HCT116 (cell line): ENCODE measurements at regions not wholly inside any gene's neighbourhood (a gene's known extent, or its start where the extent isn't known, plus 50 kb on each side); places are given as distances from the start of the nearest gene placed in this dataset.
A peak's percentile ranks its signal among the peaks of the same experiment; 100 is the strongest.
"Not testable (repeated sequence)": the region's sequence is repeated elsewhere in the genome, so short reads cannot be mapped to it uniquely, and the experiment has no call there.

Source experiments
- ATAC-seq: fragments of 200-7000 bp; cut with Tn5 transposase; 2 replicates; pipeline ENCODE4 v1.9.1; 2020; ENCODE audit warnings: mild to moderate bottlenecking, moderate library complexity
- BruUV-seq: library from RNA; stranded (reverse); fragments of 400-500 nt; replicated peaks from 2 replicates; lab custom pipeline; 2021; lab: Mats Ljungman, UMichigan
- CTCF ChIA-PET: fragments of 300-600 bp; sonication (Branson Sonifier 250); formaldehyde crosslinking; loops from one replicate; lab custom pipeline; 2021; ENCODE audit warnings: antibody characterized with exemption; lab: Charles Lee
- POLR2A ChIA-PET: fragments of 300-600, 350-600 bp; sonication (Branson Sonifier 250); formaldehyde crosslinking; loops from one replicate; lab custom pipeline; 2021; ENCODE audit warnings: antibody characterized with exemption; lab: Charles Lee
- RAD21 ChIA-PET, 2 experiments: fragments of 300-600 bp; sonication (Branson Sonifier 250); formaldehyde crosslinking; loops; one replicate each; lab custom pipeline; 2023; ENCODE audit warnings: low total read pairs in 2 of 2; ENCODE audit not compliant: uncharacterized antibody in 2 of 2, unreplicated experiment in 2 of 2, low non-redundant PET in 1 of 2; lab: Charles Lee
- DNase-seq: peaks from one replicate; pipeline ENCODE4 v3.0.0-alpha.2; 2010; ENCODE audit warnings: low read depth, low spot score
- H2AFZ ChIP-seq: fragments of 200-600 bp; shearing (Covaris generic), sonication (generic); 2 replicates; pipeline ENCODE4 v1.6.1; 2017; ENCODE audit warnings: low read depth, mixed run types, mixed read lengths, antibody characterized with exemption, low read length; ENCODE audit not compliant: poor library complexity, severe bottlenecking
- H3K27ac ChIP-seq: 2 replicates; pipeline ENCODE4 v1.5.1; 2012; ENCODE audit warnings: low read depth, low read length
- H3K27me3 ChIP-seq: fragments of 200-600 bp; sonication (generic); 2 replicates; pipeline ENCODE4 v1.6.1; 2016; ENCODE audit warnings: mixed run types, low read length, mixed read lengths; ENCODE audit not compliant: insufficient read depth
- H3K36me3 ChIP-seq, 2 experiments: fragments of 200-500 bp in 1 of 2; fragments of 200-600 bp in 1 of 2; sonication (Bioruptor generic) in 1 of 2; sonication (generic) in 1 of 2; 2 replicates each; pipeline versions ENCODE4 v1.5.1 to v1.6.1; 2014 to 2016; ENCODE audit warnings: low read length in 2 of 2, inconsistent platforms in 1 of 2, mixed read lengths in 1 of 2, mixed run types in 1 of 2; ENCODE audit not compliant: insufficient read depth in 2 of 2, control insufficient read depth in 1 of 2
- H3K4me1 ChIP-seq, 2 experiments: fragments of 200-600 bp in 1 of 2; sonication (generic) in 1 of 2; 2 replicates each; pipeline versions ENCODE4 v1.5.1 to v1.6.1; 2012 to 2017; ENCODE audit warnings: low read length in 2 of 2, inconsistent platforms in 1 of 2, mild to moderate bottlenecking in 1 of 2, mixed read lengths in 1 of 2, mixed run types in 1 of 2, moderate library complexity in 1 of 2; ENCODE audit not compliant: insufficient read depth in 2 of 2, control insufficient read depth in 1 of 2
- H3K4me2 ChIP-seq: fragments of 200-600 bp; sonication (generic); 2 replicates; pipeline ENCODE4 v1.6.1; 2017; ENCODE audit warnings: mixed run types, low read length, mixed read lengths
- H3K4me3 ChIP-seq, 2 experiments: fragments of 200-600 bp in 1 of 2; sonication (generic) in 1 of 2; replicated peaks in 1 of 2; 2 replicates each; pipeline ENCODE4 v1.5.1; 2011 to 2016; ENCODE audit warnings: low read length in 2 of 2, control low read depth in 1 of 2, low read depth in 1 of 2, mild to moderate bottlenecking in 1 of 2, mixed read lengths in 1 of 2, mixed run types in 1 of 2
- H3K79me2 ChIP-seq: fragments of 200-600 bp; sonication (generic); 2 replicates; pipeline ENCODE4 v1.6.1; 2017; ENCODE audit warnings: mild to moderate bottlenecking, mixed run types, low read length, moderate library complexity, mixed read lengths; ENCODE audit not compliant: insufficient read depth
- H3K9ac ChIP-seq: fragments of 200-600 bp; sonication (generic); 2 replicates; pipeline ENCODE4 v1.6.1; 2016; ENCODE audit warnings: low read length, mixed read lengths
- H3K9me2 ChIP-seq: fragments of 200-600 bp; sonication (generic), shearing (Covaris generic); 2 replicates; pipeline ENCODE4 v1.6.1; 2017; ENCODE audit warnings: mixed run types, mild to moderate bottlenecking, moderate library complexity; ENCODE audit not compliant: insufficient read depth
- H3K9me3 ChIP-seq, 2 experiments: fragments of 200-500 bp in 1 of 2; fragments of 200-600 bp in 1 of 2; sonication (Bioruptor generic) in 1 of 2; sonication (generic) in 1 of 2; 2 replicates each; pipeline ENCODE4 v1.6.1; 2014 to 2017; ENCODE audit warnings: low read length in 2 of 2, mixed read lengths in 2 of 2, inconsistent platforms in 1 of 2, low read depth in 1 of 2, mild to moderate bottlenecking in 1 of 2, mixed run types in 1 of 2, moderate library complexity in 1 of 2; ENCODE audit not compliant: control insufficient read depth in 1 of 2, insufficient read depth in 1 of 2
- H4K20me1 ChIP-seq: fragments of 200-600 bp; sonication (generic), shearing (Covaris generic); 2 replicates; pipeline ENCODE4 v1.6.1; 2017; ENCODE audit warnings: mixed run types, mild to moderate bottlenecking, moderate library complexity; ENCODE audit not compliant: insufficient read depth
- ELF1 ChIP-seq: IDR thresholded peaks from 2 replicates; pipeline ENCODE4 v1.6.1; 2012; ENCODE audit warnings: low read depth, borderline replicate concordance
- JUND ChIP-seq: IDR thresholded peaks from 2 replicates; pipeline ENCODE4 v1.6.1; 2012
- RAD21 ChIP-seq: IDR thresholded peaks from 2 replicates; pipeline ENCODE4 v1.6.1; 2012; ENCODE audit warnings: low read depth, mild to moderate bottlenecking
- SIN3A ChIP-seq: IDR thresholded peaks from 2 replicates; pipeline ENCODE4 v1.6.1; 2012; ENCODE audit warnings: low read depth
- SRF ChIP-seq: IDR thresholded peaks from 2 replicates; pipeline ENCODE4 v1.6.1; 2012; ENCODE audit warnings: low read depth
- ZFX ChIP-seq: fragments of 450-650 bp; IDR thresholded peaks from 2 replicates; pipeline ENCODE4 v1.6.1; 2017
- intact Hi-C: fragments of 100-400 bp; cut with micrococcal nuclease; formaldehyde crosslinking; loops from 2 replicates; pipeline ENCODE4 v1.10.0; 2022

GRCh38 chr18:22285361-22286140, 116.2 kb downstream of the GATA6 start:
- RAD21 ChIA-PET, result no interaction called here
- Histone ChIP-seq H4K20me1 (no peaks in the 10 kb centered on the region), H3K4me1 (peaks cover 9 to 18% of the 10 kb centered on the region in 2 experiments; a peak in 3 of 4 replicates), H3K9ac (no peak overlapping the region), H3K4me2 (no peak overlapping the region), H3K27ac (no peak overlapping the region), H3K27me3 (no peaks in the 10 kb centered on the region), H2AFZ (no peak overlapping the region), H3K9me2 (no peaks in the 10 kb centered on the region), H3K9me3 (no peaks in the 10 kb centered on the region), H3K79me2 (no peaks in the 10 kb centered on the region), H3K36me3 (no peaks in the 10 kb centered on the region), H3K4me3 (no peak overlapping the region)
- ATAC-seq (no peak), DNase-seq (no peak)
- POLR2A ChIA-PET, result no interaction called here
- no TSS peak for BruUV-seq
- TF ChIP-seq ZFX (no peak), SIN3A (no peak)
- CTCF ChIA-PET, result no interaction called here
- intact Hi-C loops, result no loop called here

GRCh38 chr18:22284581-22285360, 115.4 kb downstream of the GATA6 start:
- Histone ChIP-seq H3K9me2 (no peaks in the 10 kb centered on the region), H3K36me3 (no peaks in the 10 kb centered on the region), H3K27ac (no peak overlapping the region), H3K9ac (no peak overlapping the region), H3K4me2 (no peak overlapping the region), H3K79me2 (no peaks in the 10 kb centered on the region), H4K20me1 (no peaks in the 10 kb centered on the region), H3K27me3 (no peaks in the 10 kb centered on the region), H3K9me3 (no peaks in the 10 kb centered on the region), H3K4me3 (no peak overlapping the region), H2AFZ (no peak overlapping the region), H3K4me1 (peaks cover 9 to 18% of the 10 kb centered on the region in 2 experiments; a peak in 3 of 4 replicates)
- CTCF ChIA-PET, result no interaction called here
- intact Hi-C loops, result no loop called here
- BruUV-seq, result no TSS peak
- RAD21 ChIA-PET, result no interaction called here
- no peak for DNase-seq
- TF ChIP-seq SRF (no peak), RAD21 (no peak), JUND (no peak), ELF1 (no peak)
- no peak for ATAC-seq
- POLR2A ChIA-PET, result no interaction called here

- H3K9ac ChIP-seq, POLR2A ChIA-PET, H3K27me3 ChIP-seq, H3K4me3 ChIP-seq, H3K9me3 ChIP-seq, H3K4me2 ChIP-seq, H3K79me2 ChIP-seq, H3K36me3 ChIP-seq, H3K27ac ChIP-seq, H4K20me1 ChIP-seq, BruUV-seq, DNase-seq, H3K9me2 ChIP-seq, RAD21 ChIA-PET, CTCF ChIA-PET, intact Hi-C loops, ATAC-seq: not testable (repeated sequence)
- peak overlapping the region; percentile 94 for H2AFZ ChIP-seq
- H3K4me1 ChIP-seq, result peaks cover 9 to 18% of the 10 kb centered on the region in 2 experiments; a peak in 3 of 4 replicates
Measured at GRCh38 chr18:22283855-22284254, 114.5 kb downstream of the GATA6 start.
